Endothelial cell of umbilical vein (primary cell): ENCODE measurements at regions not wholly inside any gene's neighbourhood (a gene's known extent, or its start where the extent isn't known, plus 50 kb on each side); places are given as distances from the start of the nearest gene placed in this dataset.

Source experiments
- BruUV-seq: library from RNA; stranded (reverse); fragments of 400-500 nt; replicated peaks from 2 replicates; lab custom pipeline; 2021; lab: Mats Ljungman, UMichigan
- CTCF ChIA-PET: fragments of 300-600, 350-600 bp; sonication (Branson Sonifier 250); formaldehyde crosslinking; loops from one replicate; lab custom pipeline; 2021; ENCODE audit warnings: antibody characterized with exemption, inconsistent platforms; lab: Charles Lee
- POLR2A ChIA-PET: fragments of 300-600, 350-600 bp; sonication (Branson Sonifier 250); formaldehyde crosslinking; loops from one replicate; lab custom pipeline; 2021; ENCODE audit warnings: antibody characterized with exemption, inconsistent platforms; lab: Charles Lee
- DNase-seq: peaks from one replicate; pipeline ENCODE4 v3.0.0-alpha.2; 2011; ENCODE audit warnings: low read depth, low spot score
- FAIRE-seq: peaks from 2 replicates; lab custom pipeline; 2011; peaks lifted over from hg19 to GRCh38; lab: Jason Lieb, UNC
- H2AFZ ChIP-seq: 2 replicates; pipeline ENCODE4 v1.6.0; 2012; ENCODE audit warnings: low read depth, low read length, control low read depth, inconsistent platforms
- H3K27ac ChIP-seq: 2 replicates; pipeline ENCODE4 v1.5.1; 2011; ENCODE audit warnings: low read depth, mild to moderate bottlenecking, control low read depth, low read length, moderate library complexity; ENCODE audit not compliant: insufficient read depth
- H3K27me3 ChIP-seq, 2 experiments: 2 replicates each; pipeline versions ENCODE4 v1.6.0 to v1.6.1; 2011; ENCODE audit warnings: low read length in 2 of 2, mixed read lengths in 1 of 2; ENCODE audit not compliant: control insufficient read depth in 2 of 2, insufficient read depth in 2 of 2
- H3K36me3 ChIP-seq, 2 experiments: 2 replicates in 1 of 2; 3 replicates in 1 of 2; pipeline ENCODE4 v1.5.1; 2011; ENCODE audit warnings: low read length in 2 of 2, mild to moderate bottlenecking in 1 of 2, moderate library complexity in 1 of 2; ENCODE audit not compliant: control insufficient read depth in 2 of 2, insufficient read depth in 2 of 2; ENCODE audit errors: extremely low read depth in 1 of 2
- H3K4me1 ChIP-seq: 3 replicates; pipeline ENCODE4 v1.5.1; 2011; ENCODE audit warnings: mild to moderate bottlenecking, low read length; ENCODE audit not compliant: control insufficient read depth, insufficient read depth; ENCODE audit errors: extremely low read depth
- H3K4me2 ChIP-seq: 2 replicates; pipeline ENCODE4 v1.6.1; 2011; ENCODE audit warnings: low read length, control low read depth, mixed read lengths; ENCODE audit not compliant: insufficient read depth
- H3K4me3 ChIP-seq, 3 experiments: fragments of 200-600 bp in 1 of 3; sonication (generic), shearing (Covaris generic) in 1 of 3; replicated peaks in 1 of 3; 2 replicates each; pipeline ENCODE4 v1.5.1; 2011 to 2016; ENCODE audit warnings: control low read depth in 3 of 3, low read length in 3 of 3, mild to moderate bottlenecking in 2 of 3, inconsistent platforms in 1 of 3, low read depth in 1 of 3, moderate library complexity in 1 of 3; ENCODE audit not compliant: insufficient read depth in 1 of 3
- H3K79me2 ChIP-seq: 2 replicates; pipeline ENCODE4 v1.6.0; 2012; ENCODE audit warnings: low read length, inconsistent platforms; ENCODE audit not compliant: control insufficient read depth, insufficient read depth
- H3K9ac ChIP-seq: replicated peaks from 2 replicates; pipeline ENCODE3; 2011; ENCODE audit warnings: low read length, control low read depth; ENCODE audit not compliant: insufficient read depth; ENCODE audit errors: extremely low read depth
- H3K9me1 ChIP-seq: replicated peaks from 3 replicates; pipeline ENCODE4 v1.6.0; 2011; ENCODE audit warnings: mild to moderate bottlenecking, low read length; ENCODE audit not compliant: control insufficient read depth, insufficient read depth; ENCODE audit errors: extremely low read depth
- H3K9me3 ChIP-seq: replicated peaks from 2 replicates; pipeline ENCODE4 v1.5.1; 2012; ENCODE audit warnings: low read length, inconsistent platforms; ENCODE audit not compliant: control insufficient read depth, insufficient read depth
- H4K20me1 ChIP-seq: replicated peaks from 2 replicates; pipeline ENCODE3; 2011; ENCODE audit warnings: mild to moderate bottlenecking, low read length; ENCODE audit not compliant: control insufficient read depth, insufficient read depth; ENCODE audit errors: extremely low read depth
- CTCF ChIP-seq, 2 donors: IDR thresholded peaks; 1 replicate in 1 of 2; 2 replicates in 1 of 2; pipeline ENCODE4 v1.5.1; 2011; ENCODE audit warnings: low read length in 2 of 2, mild to moderate bottlenecking in 2 of 2, moderate library complexity in 2 of 2, control low read depth in 1 of 2, inconsistent platforms in 1 of 2, low read depth in 1 of 2; ENCODE audit not compliant: insufficient read depth in 1 of 2; ENCODE audit errors: extremely low read depth in 1 of 2
- EZH2 ChIP-seq: IDR thresholded peaks from 2 replicates; pipeline ENCODE4 v1.6.1; 2012; ENCODE audit warnings: borderline replicate concordance, low read depth, mild to moderate bottlenecking, moderate library complexity, low read length, inconsistent platforms; ENCODE audit not compliant: severe bottlenecking
- FOS ChIP-seq: IDR thresholded peaks from 2 replicates; pipeline ENCODE4 v1.6.1; 2011; ENCODE audit warnings: mild to moderate bottlenecking, low read length, moderate library complexity, borderline replicate concordance; ENCODE audit not compliant: insufficient read depth
- GATA2 ChIP-seq: IDR thresholded peaks from 2 replicates; pipeline ENCODE4 v1.7.0; 2011; ENCODE audit warnings: low read depth, mild to moderate bottlenecking, moderate library complexity, mixed read lengths, low read length; ENCODE audit not compliant: insufficient read length, insufficient read depth
- JUN ChIP-seq: IDR thresholded peaks from 2 replicates; pipeline ENCODE4 v1.6.1; 2011; ENCODE audit warnings: borderline replicate concordance, low read depth; ENCODE audit not compliant: insufficient read length, insufficient read depth
- MAX ChIP-seq: IDR thresholded peaks from 2 replicates; pipeline ENCODE4 v1.6.1; 2011; ENCODE audit not compliant: insufficient read depth, insufficient read length
- MYC ChIP-seq: IDR thresholded peaks from one replicate; pipeline ENCODE4 v1.6.1; 2011; ENCODE audit warnings: mild to moderate bottlenecking, low read depth, low read length
- POLR2A ChIP-seq: IDR thresholded peaks from 2 replicates; pipeline ENCODE4 v1.6.1; 2012; ENCODE audit warnings: low read depth, mild to moderate bottlenecking, control low read depth, low read length
- POLR2AphosphoS5 ChIP-seq: IDR thresholded peaks from 2 replicates; pipeline ENCODE4 v1.6.1; 2012; ENCODE audit warnings: low read depth, mild to moderate bottlenecking, control low read depth, low read length, moderate library complexity; ENCODE audit not compliant: insufficient read depth
- dilution Hi-C: fragments of 300-500 bp; cut with MboI; formaldehyde crosslinking; loops from one replicate; pipeline ENCODE4 v1.15.0; 2019; ENCODE audit warnings: low sequenced_read_pairs; ENCODE audit not compliant: extremely low pct_ligation_motif_present
- intact Hi-C: fragments of 100-400 bp; cut with micrococcal nuclease; formaldehyde crosslinking; loops from one replicate; pipeline ENCODE4 v1.10.0; 2022

- Histone ChIP-seq H3K4me2 (no peak overlapping the region), H3K36me3 (no peaks in the 10 kb centered on the region), H3K4me3 (no peak overlapping the region), H3K9me1 (no peaks in the 10 kb centered on the region), H3K9me3 (peaks cover 2% of the 10 kb centered on the region), H3K27ac (no peak overlapping the region), H3K27me3 (no peaks in the 10 kb centered on the region), H3K79me2 (no peaks in the 10 kb centered on the region), H2AFZ (no peak overlapping the region), H3K4me1 (no peaks in the 10 kb centered on the region), H4K20me1 (no peaks in the 10 kb centered on the region), H3K9ac (no peak overlapping the region)
- intact Hi-C loops, result no loop called here
- ChIA-PET POLR2A (no interaction called here), CTCF (no interaction called here)
- BruUV-seq, result no TSS peak
- DNase-seq (no peak), FAIRE-seq (no peak)
- dilution Hi-C loops, result no loop called here
- TF ChIP-seq JUN (no peak), POLR2A (no peak), EZH2 (no peak), FOS (no peak), MAX (no peak), POLR2AphosphoS5 (no peak), GATA2 (no peak), MYC (no peak), CTCF (IDR thresholded peaks at IDR 0.05; ENCODE audit: extremely low read depth in 1 of 2, insufficient read depth in 1 of 2, low read depth in 1 of 2, low read length in 2 of 2) (no peak)
Observed at GRCh38 chr16:26457095-26457494, 609.6 kb upstream of the C16orf82 start.
